ENCODE measurements at regions not wholly inside any gene's neighbourhood (a gene's known extent, or its start where the extent isn't known, plus 50 kb on each side); places are given as distances from the start of the nearest gene placed in this dataset.

DNA sequence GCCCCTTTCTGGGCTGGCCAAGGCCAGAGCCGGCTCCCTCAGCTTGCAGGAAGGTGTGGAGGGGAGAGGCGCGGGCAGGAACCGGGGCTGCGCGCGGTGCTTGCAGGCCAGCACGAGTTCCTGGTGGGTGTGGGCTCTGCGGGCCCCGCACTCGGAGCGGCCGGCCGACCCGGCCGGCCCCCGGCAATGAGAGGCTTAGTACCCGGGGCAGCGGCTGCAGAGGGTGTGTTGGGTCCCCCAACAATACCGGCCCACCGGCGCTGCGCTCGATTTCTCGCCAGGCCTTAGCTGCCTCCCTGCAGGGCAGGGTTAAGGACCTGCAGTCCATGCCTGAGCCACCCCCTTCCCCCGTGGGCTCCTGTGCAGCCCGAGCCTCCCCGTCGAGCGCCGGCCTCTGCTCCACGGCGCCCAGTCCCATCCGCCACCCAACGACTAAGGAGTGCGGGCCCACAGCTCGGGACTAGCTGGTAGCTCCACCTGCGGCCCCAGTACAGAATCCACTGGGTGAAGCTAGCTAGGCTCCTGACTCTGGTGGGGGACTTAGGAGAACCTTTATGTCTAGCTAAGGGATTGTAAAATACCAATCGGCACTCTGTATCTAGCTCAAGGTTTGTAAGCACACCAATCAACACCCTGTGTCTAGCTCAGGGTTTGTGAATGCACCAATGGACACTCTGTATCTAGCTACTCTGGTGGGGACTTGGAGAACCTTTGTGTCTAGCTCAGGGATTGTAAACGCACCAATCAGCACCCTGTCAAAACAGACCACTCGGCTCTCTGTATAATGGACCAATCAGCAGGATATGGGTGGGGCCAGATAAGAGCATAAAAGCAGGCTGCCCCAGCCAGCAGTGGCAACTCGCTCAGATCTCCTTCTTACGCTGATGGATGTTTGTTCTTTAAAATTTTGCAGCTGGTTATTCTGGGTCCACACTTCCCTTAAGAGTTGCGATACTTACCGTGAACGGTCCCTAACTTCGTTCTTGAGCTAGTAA lies 167.4 kb upstream of the RREB1 start:
- CTCF ChIA-PET: interaction anchor here (0.9 to 1.1 kb wide), 2 partner anchors 13 to 22 kb away, joined by 3 read pairs; no protein-coding TSS in a partner anchor
- TF ChIP-seq, protein P1, sequence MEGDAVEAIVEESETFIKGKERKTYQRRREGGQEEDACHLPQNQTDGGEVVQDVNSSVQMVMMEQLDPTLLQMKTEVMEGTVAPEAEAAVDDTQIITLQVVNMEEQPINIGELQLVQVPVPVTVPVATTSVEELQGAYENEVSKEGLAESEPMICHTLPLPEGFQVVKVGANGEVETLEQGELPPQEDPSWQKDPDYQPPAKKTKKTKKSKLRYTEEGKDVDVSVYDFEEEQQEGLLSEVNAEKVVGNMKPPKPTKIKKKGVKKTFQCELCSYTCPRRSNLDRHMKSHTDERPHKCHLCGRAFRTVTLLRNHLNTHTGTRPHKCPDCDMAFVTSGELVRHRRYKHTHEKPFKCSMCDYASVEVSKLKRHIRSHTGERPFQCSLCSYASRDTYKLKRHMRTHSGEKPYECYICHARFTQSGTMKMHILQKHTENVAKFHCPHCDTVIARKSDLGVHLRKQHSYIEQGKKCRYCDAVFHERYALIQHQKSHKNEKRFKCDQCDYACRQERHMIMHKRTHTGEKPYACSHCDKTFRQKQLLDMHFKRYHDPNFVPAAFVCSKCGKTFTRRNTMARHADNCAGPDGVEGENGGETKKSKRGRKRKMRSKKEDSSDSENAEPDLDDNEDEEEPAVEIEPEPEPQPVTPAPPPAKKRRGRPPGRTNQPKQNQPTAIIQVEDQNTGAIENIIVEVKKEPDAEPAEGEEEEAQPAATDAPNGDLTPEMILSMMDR (IDR thresholded peaks at IDR 0.05; ENCODE audit: control extremely low read depth, extremely low read depth, low read depth, missing control alignments): no peak
- no peak for DNase-seq (ENCODE audit: extremely low spot score)
- POLR2A ChIA-PET: no interaction called here

DNA sequence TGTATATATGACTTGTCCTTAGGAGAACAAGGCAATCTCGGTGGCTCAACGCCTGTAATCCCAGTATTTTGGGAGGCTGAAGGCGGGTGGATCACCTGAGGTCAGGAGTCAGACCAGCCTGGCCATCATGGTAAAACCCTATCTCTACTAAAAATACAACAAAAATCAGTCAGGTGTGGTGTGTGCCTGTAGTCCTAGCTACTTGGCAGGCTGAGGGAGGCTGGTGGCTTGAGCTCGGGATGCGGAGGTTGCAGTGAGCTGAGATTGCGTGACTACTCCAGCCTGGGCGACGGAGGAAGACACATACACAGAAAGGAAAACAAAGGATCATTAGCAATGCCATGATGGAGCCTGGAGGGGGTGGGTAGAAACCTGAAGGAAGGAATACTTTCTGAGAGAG lies 166.6 kb upstream of the RREB1 start:
- ChIA-PET POLR2A (no interaction called here), CTCF (interaction anchor here (0.9 to 1.6 kb wide), 2 partner anchors 12 to 21 kb away, joined by 3 to 4 read pairs; no protein-coding TSS in a partner anchor)
- DNase-seq (ENCODE audit: extremely low spot score): no peak
- TF ChIP-seq, protein P1 (IDR thresholded peaks at IDR 0.05; ENCODE audit: control extremely low read depth, extremely low read depth, low read depth, missing control alignments): no peak

DNA sequence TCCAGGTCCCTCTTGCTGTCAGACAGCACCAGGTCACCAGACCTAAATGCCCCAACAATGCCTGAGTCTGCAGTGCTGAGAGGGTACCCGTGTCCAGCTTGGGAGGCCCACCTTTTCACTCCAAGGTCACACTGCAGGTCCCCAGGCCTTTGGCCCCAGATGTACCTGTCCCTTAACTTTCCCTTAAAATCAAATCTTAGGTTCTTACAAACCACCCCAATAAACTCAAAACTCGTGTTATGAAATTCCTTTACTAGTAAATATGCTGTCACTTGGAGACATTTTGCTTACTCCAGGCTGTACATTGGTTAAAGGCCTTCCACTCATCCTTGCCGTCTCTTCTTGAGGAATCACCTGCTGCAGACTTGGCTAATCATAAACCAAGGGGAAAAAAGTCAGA lies 165.7 kb upstream of the RREB1 start:
- ChIA-PET CTCF (interaction anchor here (0.8 to 1.6 kb wide), 3 partner anchors 12 to 265 kb away, joined by 3 to 4 read pairs (median 3); no protein-coding TSS in a partner anchor), POLR2A (interaction anchor here (0.7 kb wide), 1 partner anchor 265 kb away, joined by 4 read pairs; no protein-coding TSS in a partner anchor)
- DNase-seq (ENCODE audit: extremely low spot score): no peak
- TF ChIP-seq, protein P1 (IDR thresholded peaks at IDR 0.05; ENCODE audit: control extremely low read depth, extremely low read depth, low read depth, missing control alignments): no peak

DNA sequence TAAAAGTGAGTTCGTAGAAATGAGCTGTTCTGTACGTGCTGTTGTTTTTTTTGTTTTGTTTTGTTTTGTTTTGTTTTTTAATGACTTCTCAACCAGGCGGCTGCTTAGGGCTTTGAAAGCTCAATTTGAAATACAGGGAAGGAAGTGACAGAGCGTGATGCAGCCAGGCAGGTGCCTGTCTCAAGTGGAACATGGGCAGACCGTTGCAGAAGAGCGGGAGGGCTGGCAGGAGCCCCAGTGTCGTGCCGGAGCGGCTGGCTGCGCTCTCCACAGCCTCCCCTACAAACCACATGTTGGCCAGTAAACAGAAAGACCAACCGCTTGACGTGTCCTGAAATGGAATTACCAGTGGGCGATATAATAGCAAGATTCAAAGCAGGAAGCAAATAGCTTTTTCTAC lies 164.9 kb upstream of the RREB1 start:
- POLR2A ChIA-PET: interaction anchor here (0.7 kb wide), 1 partner anchor 266 kb away, joined by 4 read pairs; no protein-coding TSS in a partner anchor

DNA sequence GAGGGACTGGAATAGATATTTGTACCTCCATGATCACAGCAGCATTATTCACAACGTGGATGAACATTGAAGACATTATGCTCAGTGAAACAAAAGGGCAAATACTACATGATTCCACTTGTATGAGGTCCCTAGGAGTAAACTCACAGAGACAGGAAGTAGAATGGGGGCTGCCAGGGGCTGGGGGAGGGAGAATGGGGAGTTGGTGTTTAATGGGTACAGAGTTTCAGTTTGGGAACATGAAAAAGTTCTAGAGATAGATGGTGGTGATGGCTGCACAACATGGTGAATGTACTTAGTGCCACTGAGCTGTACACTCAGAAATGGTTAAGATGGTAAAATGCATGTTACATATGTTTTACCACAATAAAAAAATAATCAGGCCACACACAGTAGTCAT lies 164.3 kb upstream of the RREB1 start:
- POLR2A ChIA-PET: no interaction called here
- TF ChIP-seq, protein P1 (IDR thresholded peaks at IDR 0.05; ENCODE audit: control extremely low read depth, extremely low read depth, low read depth, missing control alignments): no peak
- CTCF ChIA-PET: interaction anchor here (1.2 kb wide), 1 partner anchor 13 kb away, joined by 3 read pairs; no protein-coding TSS in a partner anchor
- DNase-seq (ENCODE audit: extremely low spot score): no peak

More for the DNA sequence above, 164.9 kb upstream of the RREB1 start:
- peak; percentile 48 for DNase-seq (ENCODE audit: extremely low spot score)
- CTCF ChIA-PET: interaction anchor here (0.8 to 1.6 kb wide), 3 partner anchors 13 to 266 kb away, joined by 3 to 4 read pairs (median 3); no protein-coding TSS in a partner anchor
- TF ChIP-seq, protein P1 (IDR thresholded peaks at IDR 0.05; ENCODE audit: control extremely low read depth, extremely low read depth, low read depth, missing control alignments): no peak
